ENCODE measurements at regions not wholly inside any gene's neighbourhood (a gene's known extent, or its start where the extent isn't known, plus 50 kb on each side); places are given as distances from the start of the nearest gene placed in this dataset.

DNA sequence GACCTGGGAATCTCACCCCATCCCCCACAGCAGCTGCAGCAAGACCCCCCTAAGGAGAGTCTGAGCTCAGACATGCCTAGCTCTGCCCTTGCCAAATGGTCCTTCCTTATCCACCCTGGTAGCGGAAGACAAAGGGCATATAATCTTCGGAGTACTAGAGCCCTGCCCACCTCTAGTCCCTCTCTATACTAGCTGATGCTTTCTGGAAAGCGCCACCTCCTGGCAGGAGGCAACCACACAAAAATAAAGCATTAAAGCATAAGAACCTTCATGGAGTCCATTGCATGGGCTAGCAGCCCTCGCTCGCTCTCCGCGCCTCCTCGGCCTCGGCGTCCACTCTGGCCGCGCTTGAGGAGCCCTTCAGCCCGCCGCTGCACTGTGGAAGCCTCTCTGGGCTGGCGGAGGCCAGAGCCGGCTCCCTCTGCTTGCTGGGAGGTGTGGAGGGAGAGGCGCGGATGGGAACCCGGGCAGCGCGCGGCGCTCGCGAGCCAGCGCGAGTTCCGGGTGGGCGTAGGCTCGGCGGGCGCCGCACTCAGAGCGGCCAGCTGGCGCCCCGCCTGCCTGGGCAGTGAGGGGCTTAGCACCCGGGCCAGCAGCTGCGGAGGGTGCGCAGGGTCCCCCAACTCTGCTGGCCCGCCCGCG is 941.2 kb downstream of the SUCLG1 start:
- DNase-seq = no peak

DNA sequence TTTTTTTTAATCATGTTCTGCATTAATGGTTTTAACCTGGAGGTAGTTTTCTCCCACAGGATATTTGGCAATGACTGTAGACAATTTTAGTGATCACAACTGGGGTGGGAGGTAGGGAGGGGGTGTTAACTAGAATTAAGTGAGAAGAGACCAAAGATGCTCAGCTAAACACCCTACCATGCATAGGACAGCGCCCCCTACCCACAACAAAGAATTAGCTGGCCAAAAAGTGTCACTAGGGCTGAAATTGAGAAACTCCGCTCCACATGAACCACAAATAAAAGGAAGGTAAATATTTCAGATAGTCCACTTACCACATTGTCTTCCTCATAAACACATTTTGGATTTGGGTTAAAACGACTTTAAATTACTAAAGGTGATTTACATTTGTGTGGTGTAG is 942.6 kb downstream of the SUCLG1 start:
- DNase-seq = no peak

DNA sequence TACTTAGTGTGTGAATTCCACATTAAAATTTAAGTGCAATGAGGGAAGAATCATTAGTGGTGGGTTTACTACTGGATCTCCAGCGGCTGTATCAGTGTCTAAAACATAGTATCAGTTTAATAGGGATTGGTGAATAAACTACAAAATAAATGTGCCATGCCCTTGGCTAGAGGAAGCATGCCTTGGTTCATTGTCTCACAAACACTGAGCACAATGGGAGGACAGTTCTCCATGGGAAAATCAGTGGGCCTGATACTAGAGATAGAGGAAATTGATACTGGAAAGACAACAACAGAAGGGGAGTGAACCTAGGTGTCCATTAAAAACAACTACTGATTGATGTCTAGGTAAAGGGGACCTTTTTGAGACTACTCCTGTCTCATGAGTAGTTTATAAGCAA is 971.6 kb downstream of the SUCLG1 start:
- no peak for DNase-seq

DNA sequence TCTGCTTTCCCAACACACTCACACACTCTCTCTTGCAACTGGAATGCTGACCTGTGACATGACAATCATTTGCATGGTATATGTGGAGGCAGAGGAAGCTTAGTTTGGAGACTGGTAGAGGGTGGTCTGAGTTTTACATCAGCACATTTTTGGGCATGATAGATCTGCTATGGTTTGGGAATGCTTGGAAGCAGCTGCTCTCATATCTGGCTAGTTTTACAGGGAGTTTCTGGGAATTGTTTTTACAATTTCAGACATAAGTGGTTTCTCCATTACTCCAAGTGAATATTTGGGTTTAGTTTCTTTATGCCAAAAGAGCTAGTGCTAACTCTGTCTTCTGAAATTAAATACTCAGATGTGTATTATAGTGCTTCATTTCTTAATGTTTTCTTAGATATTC is 977.6 kb downstream of the SUCLG1 start:
- DNase-seq = no peak

DNA sequence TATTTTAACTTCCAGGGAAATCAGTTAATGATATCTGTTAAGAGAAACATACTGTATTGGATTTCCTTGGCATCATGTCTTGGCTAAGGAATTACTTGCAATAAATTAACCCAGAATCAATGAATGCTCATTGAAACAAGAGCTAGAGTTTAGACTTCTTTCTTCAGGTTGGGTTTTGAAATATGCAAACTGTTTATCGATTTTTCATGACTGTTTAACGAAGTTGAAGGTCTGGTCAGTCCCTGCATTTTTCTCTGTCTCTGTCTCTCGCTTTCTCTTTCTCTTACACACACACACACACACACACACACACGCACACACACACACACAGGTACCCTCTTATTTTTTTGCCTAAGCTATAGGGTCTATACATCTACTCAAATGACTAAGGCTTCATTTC is 981.0 kb downstream of the SUCLG1 start:
- no peak for DNase-seq

DNA sequence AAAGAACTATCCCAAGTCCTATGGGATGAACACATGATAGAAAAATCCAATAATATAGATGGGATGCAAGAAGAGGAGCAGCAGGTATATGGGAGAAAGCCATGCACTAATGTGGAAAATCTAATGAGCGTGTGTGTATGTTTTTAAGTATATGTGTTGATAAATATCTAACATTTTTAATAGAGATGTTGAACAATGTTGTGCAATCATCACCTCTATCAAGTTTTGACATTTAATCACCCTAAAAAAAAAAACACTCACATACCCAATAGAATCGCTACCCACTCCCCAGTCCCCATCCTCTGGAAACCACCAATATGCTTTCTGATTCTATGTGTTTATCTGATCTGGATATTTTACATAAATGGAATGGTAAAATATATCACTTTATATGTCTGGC is 983.7 kb downstream of the SUCLG1 start:
- DNase-seq = no peak

DNA sequence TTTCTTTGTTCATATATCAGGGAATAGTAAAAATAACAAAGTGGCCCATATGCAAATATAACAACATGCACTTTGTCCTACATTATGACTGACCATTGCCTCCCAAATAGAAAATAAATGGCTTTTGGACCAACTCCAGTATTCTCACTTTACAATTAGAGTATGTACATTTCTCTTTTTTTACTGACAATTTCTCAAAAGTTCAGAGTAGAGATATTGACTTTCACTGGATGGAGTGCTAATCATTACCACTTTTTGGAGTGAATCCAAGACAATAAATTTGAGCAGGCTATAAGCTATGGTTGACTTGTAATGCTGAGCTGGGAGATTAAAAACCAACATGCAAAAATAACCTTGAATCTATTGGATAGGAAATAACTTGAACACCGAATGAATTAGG is 987.4 kb downstream of the SUCLG1 start:
- no peak for DNase-seq

DNA sequence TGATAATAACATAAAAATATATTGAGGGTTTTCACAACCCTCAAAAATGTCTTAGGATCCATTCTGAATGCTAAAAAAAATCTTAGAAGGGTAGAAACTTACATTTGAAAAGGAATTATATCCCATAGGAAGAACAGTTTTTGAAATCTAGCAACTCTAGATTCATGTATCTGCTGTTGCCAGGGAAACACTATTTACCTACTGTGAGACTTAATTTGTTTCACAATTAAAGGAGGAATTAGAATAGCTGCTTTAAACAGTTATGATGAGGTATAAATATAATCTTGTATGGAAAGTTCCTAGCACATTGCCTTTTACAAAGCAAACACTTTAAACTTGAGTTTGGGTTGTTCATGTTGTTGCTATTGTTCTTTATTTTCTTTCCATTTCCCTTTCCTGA is 988.2 kb downstream of the SUCLG1 start:
- no peak for DNase-seq

DNA sequence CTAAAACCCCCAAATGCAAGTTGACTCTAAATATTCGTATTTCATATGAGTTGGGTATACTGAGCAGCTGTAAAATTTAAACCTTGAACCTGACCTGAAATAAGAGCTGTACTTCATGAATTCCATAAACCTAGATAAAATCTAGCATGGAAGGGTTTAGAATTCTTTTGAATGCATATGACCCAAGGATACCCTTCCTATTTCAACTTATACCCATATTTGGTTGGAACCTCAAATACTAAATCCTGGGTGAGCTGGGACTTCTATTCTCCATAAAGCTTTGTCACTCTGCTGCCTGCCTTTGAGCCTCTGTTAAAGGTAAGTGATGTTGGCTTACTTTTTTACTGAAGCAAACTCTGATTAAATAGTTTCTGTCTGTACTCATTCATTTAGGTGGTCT is 994.6 kb downstream of the SUCLG1 start:
- DNase-seq = no peak

DNA sequence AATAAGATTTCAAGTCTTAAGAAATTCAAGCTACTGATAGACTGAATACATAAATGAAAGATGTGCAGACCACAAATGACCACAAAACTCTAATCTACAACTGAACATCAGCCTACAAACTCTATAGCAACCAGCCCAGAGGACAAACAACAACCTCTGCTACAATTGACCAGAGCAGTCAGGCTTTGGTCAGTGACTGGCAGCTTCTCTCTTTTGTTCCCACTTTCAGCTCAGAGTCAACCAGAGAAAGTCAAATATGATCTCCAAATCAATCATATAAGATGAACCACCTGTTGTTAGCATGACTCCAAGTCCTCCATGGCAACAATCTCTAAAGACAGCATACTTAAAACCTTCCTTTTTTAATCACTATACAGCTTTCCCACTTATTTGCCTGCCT is 996.2 kb downstream of the SUCLG1 start:
- DNase-seq = no peak

DNA sequence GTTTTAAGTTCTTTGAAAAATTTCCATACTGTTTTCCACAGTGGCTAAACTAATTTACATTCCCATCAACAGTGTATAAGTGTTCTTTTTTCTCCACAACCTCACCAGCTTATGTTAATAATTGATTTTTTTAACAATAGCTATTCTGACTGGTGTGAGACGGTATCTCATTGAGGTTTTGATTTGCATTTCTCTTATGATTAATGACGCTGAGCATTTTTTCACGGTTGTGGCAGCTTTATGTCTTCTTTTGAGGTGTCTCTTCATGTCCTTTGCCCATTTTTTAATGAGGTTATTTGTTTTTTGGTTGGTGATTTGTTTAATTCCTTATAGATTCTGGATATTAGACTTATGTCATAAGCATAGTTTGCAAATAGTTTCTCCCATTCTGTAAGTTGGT is 997.9 kb downstream of the SUCLG1 start:
- no peak for DNase-seq

DNA sequence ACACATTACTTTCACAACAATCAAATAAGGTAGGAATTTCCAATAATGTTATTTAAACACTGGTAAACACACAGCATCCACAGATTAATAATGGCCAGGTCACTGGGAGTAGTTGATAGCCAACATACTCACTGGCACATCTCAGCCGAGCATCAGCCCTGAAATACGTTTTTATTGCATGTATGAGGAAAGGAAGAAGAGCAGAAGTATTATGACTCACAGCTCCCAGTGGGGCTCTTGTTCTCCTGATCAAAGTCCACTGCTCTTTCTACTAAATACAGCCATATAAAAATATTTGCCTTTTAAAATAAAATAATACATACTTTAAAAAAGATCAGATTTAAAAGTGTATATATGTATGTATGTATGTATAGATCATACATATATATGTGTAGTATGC is 999.6 kb downstream of the SUCLG1 start:
- no peak for DNase-seq

DNA sequence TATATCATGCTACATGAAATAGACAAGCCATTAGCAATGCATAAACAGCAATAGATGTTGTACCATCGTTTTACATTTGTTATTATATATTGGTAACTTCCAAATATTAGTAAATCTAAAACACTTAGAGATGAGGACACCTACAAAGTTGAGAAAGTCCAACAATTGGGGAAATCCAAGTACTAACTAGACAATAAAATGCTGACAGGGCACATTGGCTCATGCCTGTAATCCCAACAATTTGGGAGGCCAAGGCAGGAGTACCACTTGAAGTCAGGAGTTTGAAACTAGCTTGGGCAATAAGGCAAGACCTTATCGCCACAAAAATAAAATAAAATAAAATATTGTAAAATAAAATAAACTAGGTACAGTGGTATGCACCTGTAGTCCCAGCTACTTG is 1023.1 kb downstream of the SUCLG1 start:
- DNase-seq = no peak

DNA sequence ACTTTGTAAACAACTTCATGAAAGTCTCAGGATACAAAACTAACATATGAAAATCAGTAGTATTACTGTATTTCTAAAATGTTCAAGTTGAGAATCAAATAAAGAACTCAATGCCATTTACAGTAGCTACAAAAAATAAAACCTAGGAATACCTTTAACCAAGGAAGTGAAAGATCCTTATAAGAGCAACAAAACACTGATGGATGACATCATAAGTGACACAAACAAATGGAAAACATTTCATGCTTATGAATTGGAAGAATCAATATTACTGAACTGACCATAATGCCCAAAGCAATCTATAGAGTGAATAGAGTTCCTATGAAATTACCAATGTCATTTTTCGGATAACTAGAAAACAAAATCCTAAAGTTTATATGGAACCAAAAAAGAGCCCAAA is 1038.1 kb downstream of the SUCLG1 start:
- no peak for DNase-seq

DNA sequence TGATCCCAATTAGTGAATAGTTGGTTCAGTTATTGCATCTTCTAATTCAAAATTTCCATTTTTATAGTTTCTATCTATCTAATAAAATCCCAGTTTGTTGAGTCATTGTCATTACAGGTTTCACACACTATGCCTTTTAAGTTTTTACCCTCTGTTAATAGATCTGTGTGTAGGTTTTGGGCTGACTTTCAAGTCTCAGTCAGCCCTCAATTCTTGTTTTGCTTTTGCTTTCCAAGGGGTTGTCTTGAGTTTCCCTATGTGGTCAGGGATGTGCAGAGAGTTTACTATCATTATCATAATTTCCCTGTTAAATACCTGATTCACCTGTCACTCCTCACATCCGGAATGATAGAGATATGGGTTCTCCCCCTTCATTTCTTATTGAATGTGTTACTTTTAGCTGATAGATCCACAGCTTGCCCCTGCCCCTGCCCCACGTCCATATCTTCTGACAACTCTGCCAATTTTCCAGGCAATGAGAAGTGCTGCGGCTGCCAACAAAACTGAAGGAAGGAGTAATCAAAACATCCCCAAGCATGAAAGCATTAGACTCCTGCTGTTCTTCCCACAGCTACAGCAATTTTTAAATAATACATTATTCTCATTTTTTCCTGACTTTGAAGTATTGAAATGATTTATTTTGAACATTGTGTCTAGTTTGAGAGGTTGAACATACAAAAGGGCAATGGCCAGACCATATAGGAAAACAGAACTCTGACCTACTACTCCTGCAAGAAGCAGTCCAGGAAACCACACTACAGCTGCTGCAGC is 1064.8 kb downstream of the SUCLG1 start:
- no peak for DNase-seq

DNA sequence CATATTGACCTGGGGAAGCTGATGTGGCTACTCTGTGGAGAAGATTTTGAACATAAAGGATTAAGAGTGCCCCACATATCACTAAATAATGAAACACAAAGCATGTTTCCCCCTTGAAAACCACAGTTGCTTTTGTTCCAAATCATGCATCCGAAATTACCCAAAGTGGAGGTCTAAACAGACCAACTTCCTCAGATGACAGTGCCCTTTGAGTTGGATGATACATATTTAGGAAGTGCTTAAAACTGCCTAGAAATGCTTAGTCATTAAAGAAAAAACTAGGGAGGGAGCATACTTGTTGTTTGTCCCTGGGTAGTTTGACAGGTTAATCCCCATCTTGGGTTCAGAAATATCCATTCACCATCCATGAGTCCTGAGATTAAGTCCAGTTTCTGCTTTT is 1070.3 kb downstream of the SUCLG1 start:
- no peak for DNase-seq

DNA sequence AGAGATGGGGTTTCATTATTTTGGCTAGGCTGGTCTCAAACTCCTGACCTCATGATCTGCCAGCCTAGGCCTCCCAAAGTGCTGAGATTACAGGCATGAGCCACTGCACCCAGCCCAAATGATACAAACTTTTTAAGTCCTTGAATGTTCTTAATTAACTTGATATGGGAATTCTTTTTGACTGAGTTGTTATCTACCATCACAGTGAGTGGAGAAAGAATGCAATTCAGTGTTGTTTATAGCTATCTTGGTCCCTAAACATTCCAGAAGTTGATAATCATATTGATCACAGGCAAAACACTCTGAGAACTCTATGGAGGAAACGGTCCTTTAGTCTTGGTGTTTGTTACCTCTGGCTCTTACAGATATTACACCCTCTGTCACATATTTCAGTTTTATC is 1072.5 kb downstream of the SUCLG1 start:
- DNase-seq = no peak

DNA sequence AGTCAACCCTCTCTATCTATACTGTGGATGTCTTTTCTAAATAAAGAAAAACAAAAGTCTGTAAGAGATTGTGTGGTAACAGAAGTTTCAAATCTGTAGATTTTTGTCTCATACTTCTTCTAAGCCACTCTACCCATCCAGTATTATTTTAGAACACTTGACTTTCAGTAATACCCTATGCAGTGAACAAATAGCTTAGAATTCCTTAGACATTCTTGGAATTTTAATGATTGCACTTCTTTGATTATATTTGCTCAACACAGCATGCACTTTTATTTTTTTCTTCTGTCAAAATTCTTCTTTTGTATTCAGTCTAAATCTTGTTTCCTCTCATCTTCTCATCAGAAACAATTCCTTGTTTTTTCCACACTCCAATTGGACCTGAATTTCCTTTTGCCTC is 1080.2 kb downstream of the SUCLG1 start:
- DNase-seq = no peak

DNA sequence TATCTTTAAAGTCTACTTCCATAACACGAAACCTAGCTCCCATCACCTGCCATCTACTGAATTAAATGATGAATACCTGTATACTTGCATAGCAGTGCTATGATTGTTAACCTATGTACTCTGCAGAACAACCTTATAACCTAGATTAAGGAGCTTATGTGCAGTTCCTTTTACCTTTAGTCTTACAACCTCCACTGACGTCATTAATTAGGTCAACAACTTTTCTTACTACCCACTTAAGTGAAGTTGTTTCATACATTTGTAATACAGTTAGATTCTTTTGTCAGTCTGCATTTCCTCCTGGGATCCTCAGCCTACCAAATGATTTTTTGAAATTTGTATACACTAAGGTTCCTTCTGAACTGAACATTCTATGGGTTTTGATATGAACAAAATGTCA is 1082.3 kb downstream of the SUCLG1 start:
- no peak for DNase-seq

DNA sequence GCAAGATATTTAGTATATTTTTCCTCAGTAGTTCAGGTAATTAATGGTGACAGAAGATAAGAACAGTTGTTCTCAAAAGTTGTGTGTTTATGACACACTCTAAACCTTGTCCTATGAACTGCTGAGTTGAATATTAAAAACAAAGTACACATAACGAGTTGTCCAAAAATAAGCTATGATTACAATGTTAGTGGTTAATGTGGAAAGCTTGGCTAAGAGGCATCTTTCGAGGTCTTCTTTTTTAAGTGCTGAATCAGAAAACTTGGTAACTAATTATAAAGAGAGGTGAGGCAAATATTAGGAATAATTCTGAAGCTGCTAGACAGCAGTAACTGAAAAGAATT is 1088.7 kb downstream of the SUCLG1 start:
- no peak for DNase-seq

DNA sequence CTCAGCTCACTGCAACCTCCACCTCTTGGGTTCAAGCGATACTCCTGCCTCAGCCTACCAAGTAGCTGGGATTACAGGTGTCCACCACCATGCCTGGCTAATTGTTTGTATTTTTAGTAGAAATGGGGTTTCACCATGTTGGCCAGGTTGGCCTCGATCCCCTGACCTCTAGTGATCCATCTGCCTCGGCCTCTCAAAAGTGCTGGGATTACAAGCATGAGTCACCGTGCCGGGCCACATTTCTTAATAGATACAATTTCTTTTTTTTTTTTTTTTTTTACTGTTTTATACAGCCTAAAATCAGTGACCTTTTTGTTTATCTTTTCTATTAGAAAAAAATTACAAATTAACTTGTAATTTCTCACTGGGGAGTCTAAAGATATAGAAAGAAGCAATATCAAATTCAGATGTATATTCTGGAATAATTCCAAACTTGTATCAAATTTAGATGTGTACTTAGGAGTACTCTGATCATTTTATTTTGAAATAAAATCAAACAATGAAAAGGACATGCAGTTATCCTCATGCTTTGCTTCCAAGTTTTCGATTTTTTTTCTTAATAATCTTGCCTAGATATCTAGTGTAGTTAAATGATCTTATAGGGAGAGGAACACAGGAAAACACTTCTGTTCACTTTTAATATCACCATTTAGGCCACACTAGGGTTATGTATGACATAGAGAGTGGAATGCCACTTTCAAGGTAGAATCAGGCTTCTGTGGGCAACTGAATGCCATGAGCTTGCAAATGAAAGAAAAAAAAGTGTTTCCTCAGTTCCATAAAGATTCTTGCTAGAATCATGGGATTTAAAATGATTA is 1089.3 kb downstream of the SUCLG1 start:
- DNase-seq = no peak

DNA sequence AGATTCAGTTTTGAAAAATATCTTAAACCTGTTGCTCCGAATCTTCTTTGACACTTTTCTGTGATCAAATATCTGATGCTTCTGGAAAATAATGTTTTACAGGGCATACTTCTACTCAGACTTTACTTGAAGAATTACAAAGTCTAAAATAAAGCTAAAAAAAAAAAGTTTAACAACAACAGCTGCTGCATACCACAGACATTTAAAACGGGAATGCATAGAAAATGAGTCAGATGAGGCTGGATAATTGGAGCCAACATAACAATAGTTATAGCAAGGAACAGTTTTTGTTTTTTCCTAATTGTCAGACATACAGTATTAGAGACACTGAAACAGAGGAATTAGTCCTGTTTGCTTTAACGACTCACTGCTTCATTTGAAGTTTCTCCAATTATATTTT is 1090.2 kb downstream of the SUCLG1 start:
- DNase-seq = no peak

DNA sequence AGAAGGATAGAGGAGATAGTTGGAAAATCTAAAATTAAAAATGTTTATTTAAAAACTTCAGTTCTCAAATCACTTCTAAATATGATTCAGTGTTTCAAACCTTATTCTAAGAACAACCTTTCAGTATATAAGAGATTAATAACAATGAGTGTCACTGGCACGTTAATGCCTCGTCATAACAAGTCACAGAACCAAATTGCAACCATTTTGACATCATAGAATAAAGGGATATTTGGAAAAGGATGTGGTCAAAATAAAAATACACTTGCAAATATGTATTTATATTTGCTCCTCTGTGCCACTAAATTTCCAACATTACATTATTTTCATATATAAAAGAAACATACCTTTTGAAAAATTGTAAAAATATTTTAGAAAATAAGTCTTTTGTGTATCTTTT is 1090.6 kb downstream of the SUCLG1 start:
- DNase-seq = no peak

DNA sequence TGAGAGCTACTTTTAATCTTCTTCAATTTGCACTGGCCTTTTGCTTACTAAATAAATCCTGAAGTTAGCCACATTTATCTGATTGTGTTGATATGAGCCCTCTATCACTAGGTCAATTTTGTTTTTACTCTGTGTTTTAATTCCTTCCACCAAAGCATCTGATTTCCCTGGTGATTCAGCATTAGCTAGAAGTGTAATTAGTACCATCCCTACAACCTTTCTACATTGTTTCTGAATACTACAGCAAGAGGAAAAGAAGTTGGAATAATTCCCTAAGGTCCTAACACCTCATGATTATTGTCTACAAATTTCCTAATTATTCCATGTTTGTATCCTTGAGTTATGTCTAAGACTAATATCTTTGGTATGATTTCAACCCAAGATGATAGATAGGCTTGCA is 1093.6 kb downstream of the SUCLG1 start:
- no peak for DNase-seq

All from T-helper 1 cell (primary cell).